Muscle layer of colon (tissue), 2 donors: ENCODE measurements at regions not wholly inside any gene's neighbourhood (a gene's known extent, or its start where the extent isn't known, plus 50 kb on each side); places are given as distances from the start of the nearest gene placed in this dataset.

ENCODE experiments used
- H3K27ac ChIP-seq: one replicate; pipeline ENCODE4 v1.7.0; 2013; ENCODE audit warnings: low read depth, mild to moderate bottlenecking, low read length, moderate library complexity
- H3K27me3 ChIP-seq, 2 donors: one replicate each; pipeline ENCODE4 v1.7.0; 2013; ENCODE audit warnings: low read length in 2 of 2, mild to moderate bottlenecking in 2 of 2; ENCODE audit not compliant: insufficient read depth in 2 of 2, control insufficient read depth in 1 of 2
- H3K36me3 ChIP-seq: one replicate; pipeline ENCODE4 v1.7.0; 2013; ENCODE audit warnings: mild to moderate bottlenecking, low read length; ENCODE audit not compliant: insufficient read depth
- H3K4me1 ChIP-seq: one replicate; pipeline ENCODE4 v1.7.0; 2013; ENCODE audit warnings: mild to moderate bottlenecking, low read length; ENCODE audit not compliant: insufficient read depth
- H3K4me3 ChIP-seq, 2 donors: one replicate each; pipeline ENCODE4 v1.7.0; 2013; ENCODE audit warnings: low read length in 2 of 2, low read depth in 1 of 2, mild to moderate bottlenecking in 1 of 2, moderate library complexity in 1 of 2
- H3K9ac ChIP-seq: one replicate; pipeline ENCODE4 v1.7.0; 2013; ENCODE audit warnings: low read length
- H3K9me3 ChIP-seq: one replicate; pipeline ENCODE4 v1.7.0; 2013; ENCODE audit warnings: mild to moderate bottlenecking, low read length
- donor health status: abdominal sarcoma.
- donor health status: Adenocarcinoma of cecum.

GRCh38 chr16:59324462-59324861 is 590.3 kb upstream of the GOT2 start:
- H3K27me3 ChIP-seq: no peaks in the 10 kb centered on the region
- no peak overlapping the region for H3K27ac ChIP-seq
- H3K9me3 ChIP-seq: no peaks in the 10 kb centered on the region
- no peaks in the 10 kb centered on the region for H3K4me1 ChIP-seq
- H3K4me3 ChIP-seq: no peak overlapping the region
- no peak overlapping the region for H3K9ac ChIP-seq
- H3K36me3 ChIP-seq: no peaks in the 10 kb centered on the region

GRCh38 chr16:59320657-59321056 is 586.5 kb upstream of the GOT2 start:
- Histone ChIP-seq H3K36me3 (no peaks in the 10 kb centered on the region), H3K9me3 (no peaks in the 10 kb centered on the region), H3K4me1 (no peaks in the 10 kb centered on the region), H3K27ac (no peak overlapping the region), H3K27me3 (no peaks in the 10 kb centered on the region), H3K4me3 (no peak overlapping the region), H3K9ac (no peak overlapping the region)

- H3K4me1 ChIP-seq: no peaks in the 10 kb centered on the region
- H3K36me3 ChIP-seq: no peaks in the 10 kb centered on the region
- no peaks in the 10 kb centered on the region for H3K9me3 ChIP-seq
- H3K4me3 ChIP-seq: no peak overlapping the region
- H3K27ac ChIP-seq: no peak overlapping the region
- no peaks in the 10 kb centered on the region for H3K27me3 ChIP-seq
- no peak overlapping the region for H3K9ac ChIP-seq
Observed at GRCh38 chr16:59319871-59320270, 585.8 kb upstream of the GOT2 start.

- no peak overlapping the region for H3K27ac ChIP-seq
- H3K36me3 ChIP-seq: no peaks in the 10 kb centered on the region
- H3K9me3 ChIP-seq: no peaks in the 10 kb centered on the region
- no peaks in the 10 kb centered on the region for H3K4me1 ChIP-seq
- H3K27me3 ChIP-seq: no peaks in the 10 kb centered on the region
- H3K4me3 ChIP-seq: no peak overlapping the region
- H3K9ac ChIP-seq: no peak overlapping the region
Observed at GRCh38 chr16:59305850-59306249, 571.7 kb upstream of the GOT2 start.

- Histone ChIP-seq H3K27ac (no peak overlapping the region), H3K9me3 (no peaks in the 10 kb centered on the region), H3K27me3 (no peaks in the 10 kb centered on the region), H3K9ac (no peak overlapping the region), H3K4me1 (no peaks in the 10 kb centered on the region), H3K36me3 (no peaks in the 10 kb centered on the region), H3K4me3 (no peak overlapping the region)
Observed at GRCh38 chr16:59296888-59297287, 562.8 kb upstream of the GOT2 start.

- Histone ChIP-seq H3K27ac (no peak overlapping the region), H3K9me3 (no peaks in the 10 kb centered on the region), H3K27me3 (no peaks in the 10 kb centered on the region), H3K36me3 (no peaks in the 10 kb centered on the region), H3K4me1 (no peaks in the 10 kb centered on the region), H3K9ac (no peak overlapping the region), H3K4me3 (no peak overlapping the region)
Observed at GRCh38 chr16:59295993-59296736, 562.0 kb upstream of the GOT2 start.

GRCh38 chr16:59295474-59295873 is 561.4 kb upstream of the GOT2 start:
- Histone ChIP-seq H3K27ac (no peak overlapping the region), H3K36me3 (no peaks in the 10 kb centered on the region), H3K27me3 (no peaks in the 10 kb centered on the region), H3K9ac (no peak overlapping the region), H3K4me1 (no peaks in the 10 kb centered on the region), H3K4me3 (no peak overlapping the region), H3K9me3 (no peaks in the 10 kb centered on the region)

GRCh38 chr16:59290718-59291117 is 556.6 kb upstream of the GOT2 start:
- Histone ChIP-seq H3K36me3 (no peaks in the 10 kb centered on the region), H3K4me1 (no peaks in the 10 kb centered on the region), H3K4me3 (no peak overlapping the region), H3K27ac (no peak overlapping the region), H3K9ac (no peak overlapping the region), H3K9me3 (no peaks in the 10 kb centered on the region), H3K27me3 (no peaks in the 10 kb centered on the region)

- no peak overlapping the region for H3K4me3 ChIP-seq
- H3K9ac ChIP-seq: no peak overlapping the region
- H3K36me3 ChIP-seq: no peaks in the 10 kb centered on the region
- H3K27ac ChIP-seq: no peak overlapping the region
- no peaks in the 10 kb centered on the region for H3K4me1 ChIP-seq
- H3K9me3 ChIP-seq: no peaks in the 10 kb centered on the region
- no peaks in the 10 kb centered on the region for H3K27me3 ChIP-seq
Observed at GRCh38 chr16:59289151-59289550, 555.0 kb upstream of the GOT2 start.

- Histone ChIP-seq H3K9ac (no peak overlapping the region), H3K27me3 (no peaks in the 10 kb centered on the region), H3K4me1 (no peaks in the 10 kb centered on the region), H3K4me3 (no peak overlapping the region), H3K27ac (no peak overlapping the region), H3K36me3 (no peaks in the 10 kb centered on the region), H3K9me3 (no peaks in the 10 kb centered on the region)
Observed at GRCh38 chr16:59274141-59274540, 540.0 kb upstream of the GOT2 start.

GRCh38 chr16:59263955-59264354 is 529.8 kb upstream of the GOT2 start:
- Histone ChIP-seq H3K27me3 (no peaks in the 10 kb centered on the region), H3K4me1 (no peaks in the 10 kb centered on the region), H3K9me3 (no peaks in the 10 kb centered on the region), H3K4me3 (no peak overlapping the region), H3K27ac (no peak overlapping the region), H3K36me3 (no peaks in the 10 kb centered on the region), H3K9ac (no peak overlapping the region)

GRCh38 chr16:59260892-59261291 is 526.8 kb upstream of the GOT2 start:
- Histone ChIP-seq H3K4me1 (no peaks in the 10 kb centered on the region), H3K9me3 (no peaks in the 10 kb centered on the region), H3K36me3 (no peaks in the 10 kb centered on the region), H3K9ac (no peak overlapping the region), H3K27me3 (no peaks in the 10 kb centered on the region), H3K27ac (no peak overlapping the region), H3K4me3 (no peak overlapping the region)
